DMS53 (cell line): ENCODE measurements at regions not wholly inside any gene's neighbourhood (a gene's known extent, or its start where the extent isn't known, plus 50 kb on each side); places are given as distances from the start of the nearest gene placed in this dataset.
"Not testable (repeated sequence)": the region's sequence is repeated elsewhere in the genome, so short reads cannot be mapped to it uniquely, and the experiment has no call there.

Experiments used
- DNase-seq: peaks from one replicate; lab custom pipeline; 2025; lab: John Stamatoyannopoulos, UW

- peak; percentile 98 for DNase-seq
Measured at GRCh38 chr18:64720781-64721464, 572.0 kb upstream of the LINC00305 start.

GRCh38 chr18:64718808-64719207, 569.9 kb upstream of the LINC00305 start:
- DNase-seq = no peak

- DNase-seq = peak; percentile 86
Measured at GRCh38 chr18:64717026-64717425, 568.1 kb upstream of the LINC00305 start.

GRCh38 chr18:64714086-64714485, 565.2 kb upstream of the LINC00305 start:
- DNase-seq = peak; percentile 40

- DNase-seq = peak; percentile 77
Measured at GRCh38 chr18:64713284-64713683, 564.4 kb upstream of the LINC00305 start.

- peak; percentile 97 for DNase-seq
Measured at GRCh38 chr18:64712035-64712434, 563.1 kb upstream of the LINC00305 start.

- DNase-seq = peak; percentile 76
Measured at GRCh38 chr18:64710105-64710861, 561.4 kb upstream of the LINC00305 start.

- no peak for DNase-seq
Measured at GRCh38 chr18:64707052-64707451, 558.2 kb upstream of the LINC00305 start.

- no peak for DNase-seq
Measured at GRCh38 chr18:64699081-64699480, 550.2 kb upstream of the LINC00305 start.

- DNase-seq = no peak
Measured at GRCh38 chr18:64695851-64696553, 547.1 kb upstream of the LINC00305 start.

- no peak for DNase-seq
Measured at GRCh38 chr18:64693766-64694165, 544.9 kb upstream of the LINC00305 start.

- no peak for DNase-seq
Measured at GRCh38 chr18:64692826-64693225, 543.9 kb upstream of the LINC00305 start.

GRCh38 chr18:64679121-64679520, 530.2 kb upstream of the LINC00305 start:
- no peak for DNase-seq

- peak; percentile 59 for DNase-seq
Measured at GRCh38 chr18:64678048-64678447, 529.2 kb upstream of the LINC00305 start.

GRCh38 chr18:64674694-64675093, 525.8 kb upstream of the LINC00305 start:
- DNase-seq = no peak

- not testable (repeated sequence) for DNase-seq
Measured at GRCh38 chr18:64671293-64671692, 522.4 kb upstream of the LINC00305 start.

GRCh38 chr18:64668461-64668962, 519.6 kb upstream of the LINC00305 start:
- DNase-seq = peak; percentile 62

GRCh38 chr18:64663086-64663485, 514.2 kb upstream of the LINC00305 start:
- DNase-seq = no peak

- peak; percentile 68 for DNase-seq
Measured at GRCh38 chr18:64659196-64659595, 510.3 kb upstream of the LINC00305 start.

GRCh38 chr18:64653068-64653467, 504.2 kb upstream of the LINC00305 start:
- no peak for DNase-seq

- no peak for DNase-seq
Measured at GRCh38 chr18:64650068-64650467, 501.2 kb upstream of the LINC00305 start.

GRCh38 chr18:64645753-64646152, 496.9 kb upstream of the LINC00305 start:
- DNase-seq = no peak

GRCh38 chr18:64639536-64639935, 490.6 kb upstream of the LINC00305 start:
- no peak for DNase-seq
